Neural cell (in vitro differentiated cells): ENCODE measurements at regions not wholly inside any gene's neighbourhood (a gene's known extent, or its start where the extent isn't known, plus 50 kb on each side); places are given as distances from the start of the nearest gene placed in this dataset.

Experiments used
- H2AFZ ChIP-seq: fragments of 200-600, 300-800 bp; sonication (generic), shearing (Covaris generic); 2 replicates; pipeline ENCODE4 v1.6.0; 2014; ENCODE audit warnings: low read depth, mild to moderate bottlenecking, antibody characterized with exemption, low read length, moderate library complexity
- H3F3A ChIP-seq: fragments of 200-600 bp; shearing (Covaris generic); 2 replicates; pipeline ENCODE4 v1.6.1; 2016; ENCODE audit warnings: mild to moderate bottlenecking, moderate library complexity, mixed read lengths, antibody characterized with exemption, low read length; ENCODE audit not compliant: insufficient read depth, poor library complexity, severe bottlenecking
- H3K27ac ChIP-seq: fragments of 200-600, 300-800 bp; sonication (generic), shearing (Covaris generic); 2 replicates; pipeline ENCODE4 v1.5.1; 2014; ENCODE audit warnings: mild to moderate bottlenecking, low read length, moderate library complexity
- H3K27me3 ChIP-seq: fragments of 300-800, 200-600 bp; sonication (generic), shearing (Covaris generic); 2 replicates; pipeline ENCODE4 v1.6.0; 2014; ENCODE audit warnings: mild to moderate bottlenecking, low read depth, low read length, moderate library complexity; ENCODE audit not compliant: insufficient read depth
- H3K36me3 ChIP-seq: fragments of 300-800, 200-600 bp; sonication (generic), shearing (Covaris generic); 2 replicates; pipeline ENCODE4 v1.5.1; 2014; ENCODE audit warnings: mild to moderate bottlenecking, antibody characterized with exemption, low read length, moderate library complexity; ENCODE audit not compliant: insufficient read depth
- H3K4me2 ChIP-seq: fragments of 300-800, 200-600 bp; sonication (generic), shearing (Covaris generic); 2 replicates; pipeline ENCODE4 v1.6.0; 2014; ENCODE audit warnings: mild to moderate bottlenecking, low read length
- H3K4me3 ChIP-seq: fragments of 300-800, 200-600 bp; sonication (generic), shearing (Covaris generic); 2 replicates; pipeline ENCODE4 v1.5.1; 2014; ENCODE audit warnings: mild to moderate bottlenecking, low read length, moderate library complexity
- H3K79me2 ChIP-seq: fragments of 200-600 bp; shearing (Covaris generic); replicated peaks from 2 replicates; pipeline ENCODE4 v1.6.0; 2014; ENCODE audit warnings: mild to moderate bottlenecking, low read length, moderate library complexity; ENCODE audit not compliant: insufficient read depth
- H3K9ac ChIP-seq: fragments of 300-800, 200-600 bp; sonication (generic), shearing (Covaris generic); 2 replicates; pipeline ENCODE4 v1.6.1; 2016; ENCODE audit warnings: mild to moderate bottlenecking, low read length, mixed read lengths
- H3K9me2 ChIP-seq: fragments of 200-600 bp; shearing (Covaris generic); 2 replicates; pipeline ENCODE4 v1.6.1; 2016; ENCODE audit warnings: mild to moderate bottlenecking, low read length, mixed read lengths; ENCODE audit not compliant: insufficient read depth
- H3K9me3 ChIP-seq: fragments of 200-600, 300-800 bp; sonication (generic), shearing (Covaris generic); 2 replicates; pipeline ENCODE4 v1.6.1; 2016; ENCODE audit warnings: mild to moderate bottlenecking, mixed run types, low read length, moderate library complexity, mixed read lengths
- H4K20me1 ChIP-seq: fragments of 200-600 bp; shearing (Covaris generic); 2 replicates; pipeline ENCODE4 v1.6.1; 2016; ENCODE audit warnings: mild to moderate bottlenecking, mixed run types; ENCODE audit not compliant: insufficient read depth
- CTCF ChIP-seq: fragments of 450-650 bp; IDR thresholded peaks from 2 replicates; pipeline ENCODE4 v1.5.1; 2014; ENCODE audit warnings: antibody characterized with exemption, mild to moderate bottlenecking, moderate library complexity; ENCODE audit not compliant: poor library complexity, severe bottlenecking
- EP300 ChIP-seq: fragments of 450-650 bp; conservative IDR thresholded peaks from 2 replicates; pipeline ENCODE4 v1.6.1; 2014; ENCODE audit warnings: antibody characterized with exemption, mild to moderate bottlenecking, moderate library complexity; ENCODE audit not compliant: poor library complexity, severe bottlenecking
- EZH2 ChIP-seq: fragments of 200-600, 300-800 bp; shearing (Covaris generic), sonication (generic); IDR thresholded peaks from 2 replicates; pipeline ENCODE4 v1.6.1; 2014; ENCODE audit warnings: antibody characterized with exemption, low read length, borderline replicate concordance, mild to moderate bottlenecking; ENCODE audit not compliant: insufficient read depth, poor library complexity, severe bottlenecking
- MXI1 ChIP-seq: fragments of 450-650 bp; conservative IDR thresholded peaks from 2 replicates; pipeline ENCODE4 v1.6.1; 2014; ENCODE audit warnings: antibody characterized with exemption, mild to moderate bottlenecking; ENCODE audit not compliant: poor library complexity, severe bottlenecking
- POLR2AphosphoS5 ChIP-seq: IDR thresholded peaks from 2 replicates; pipeline ENCODE4 v1.6.1; 2012
- RAD21 ChIP-seq: fragments of 450-650 bp; conservative IDR thresholded peaks from 2 replicates; pipeline ENCODE4 v1.6.1; 2014; ENCODE audit warnings: antibody characterized with exemption, mild to moderate bottlenecking, moderate library complexity
- REST ChIP-seq: IDR thresholded peaks from 2 replicates; pipeline ENCODE4 v1.6.1; 2012; ENCODE audit warnings: borderline replicate concordance
- SMC3 ChIP-seq: fragments of 450-650 bp; conservative IDR thresholded peaks from 2 replicates; pipeline ENCODE4 v1.6.1; 2014; ENCODE audit warnings: antibody characterized with exemption, mild to moderate bottlenecking, moderate library complexity; ENCODE audit not compliant: poor library complexity
- TAF1 ChIP-seq: IDR thresholded peaks from 2 replicates; pipeline ENCODE4 v1.6.1; 2012; ENCODE audit warnings: low read depth

GRCh38 chr2:579351-579886 is 97.8 kb downstream of the TMEM18 start:
- H4K20me1 ChIP-seq: no peaks in the 10 kb centered on the region
- H3K79me2 ChIP-seq: no peaks in the 10 kb centered on the region
- no peaks in the 10 kb centered on the region for H3K9me3 ChIP-seq
- no peaks in the 10 kb centered on the region for H3K27me3 ChIP-seq
- no peak for TF ChIP-seq RAD21
- TF ChIP-seq EZH2: no peak
- TF ChIP-seq TAF1: no peak
- no peak for TF ChIP-seq POLR2AphosphoS5
- TF ChIP-seq REST: no peak
- TF ChIP-seq SMC3: no peak
- TF ChIP-seq CTCF: no peak
- TF ChIP-seq EP300: no peak
- no peak for TF ChIP-seq MXI1
- H2AFZ ChIP-seq: no peak overlapping the region
- H3K4me2 ChIP-seq: no peak overlapping the region
- H3F3A ChIP-seq: no peaks in the 10 kb centered on the region
- no peak overlapping the region for H3K27ac ChIP-seq
- no peaks in the 10 kb centered on the region for H3K36me3 ChIP-seq
- no peak overlapping the region for H3K4me3 ChIP-seq
- no peaks in the 10 kb centered on the region for H3K9me2 ChIP-seq
- no peak overlapping the region for H3K9ac ChIP-seq

GRCh38 chr2:576292-576691 is 100.9 kb downstream of the TMEM18 start:
- Histone ChIP-seq H3K9me2 (no peaks in the 10 kb centered on the region), H3K9ac (no peak overlapping the region), H3K79me2 (no peaks in the 10 kb centered on the region), H3K9me3 (no peaks in the 10 kb centered on the region), H3K4me2 (no peak overlapping the region), H3K27ac (no peak overlapping the region), H3K36me3 (no peaks in the 10 kb centered on the region), H2AFZ (no peak overlapping the region), H4K20me1 (no peaks in the 10 kb centered on the region), H3F3A (no peaks in the 10 kb centered on the region), H3K4me3 (no peak overlapping the region), H3K27me3 (no peaks in the 10 kb centered on the region)
- TF ChIP-seq EZH2 (no peak), MXI1 (no peak), POLR2AphosphoS5 (no peak), RAD21 (no peak)
